ENCODE measurements at regions not wholly inside any gene's neighbourhood (a gene's known extent, or its start where the extent isn't known, plus 50 kb on each side); places are given as distances from the start of the nearest gene placed in this dataset.

GRCh38 chr3:152540120-152540519 is 271.4 kb downstream of the MBNL1 start:
- Mint-ChIP-seq H3K27me3 (peaks cover 55% of the 10 kb centered on the region), H3K36me3 (ENCODE audit: low read depth) (no peaks in the 10 kb centered on the region), H3K4me1 (ENCODE audit: low read depth) (no peaks in the 10 kb centered on the region), H3K4me3 (no peak overlapping the region), H3K9me3 (peaks cover 21% of the 10 kb centered on the region), H3K27ac (no peak overlapping the region)
- H3K27ac ChIP-seq (ENCODE audit: low read depth in 1 of 2, low read length in 2 of 2), result no peak overlapping the region
- POLR2A ChIA-PET, result no interaction called here
- DNase-seq, result no peak
- CTCF ChIA-PET, result no interaction called here
- H3K27me3 ChIP-seq (ENCODE audit: control insufficient read depth in 1 of 2, insufficient read depth in 2 of 2, low read length in 2 of 2), result peaks cover 0 to 10% of the 10 kb centered on the region in 2 experiments
- no peaks in the 10 kb centered on the region for H3K4me1 ChIP-seq (ENCODE audit: insufficient read depth, low read length)
- no peak for ATAC-seq (ENCODE audit: poor library complexity)
- no peaks in the 10 kb centered on the region for H3K36me3 ChIP-seq (ENCODE audit: insufficient read depth, low read length)
- intact Hi-C loops (cut with DNase I, micrococcal nuclease), result no loop called here
- no peak for TF ChIP-seq CTCF (IDR thresholded peaks at IDR 0.05)
- H3K9me3 ChIP-seq (ENCODE audit: control insufficient read depth in 1 of 2, insufficient read depth in 1 of 2, low read length in 2 of 2), result peaks cover 8 to 19% of the 10 kb centered on the region in 2 experiments
- H3K4me3 ChIP-seq (ENCODE audit: low read length), result no peak overlapping the region

- Mint-ChIP-seq H3K36me3 (ENCODE audit: low read depth) (no peaks in the 10 kb centered on the region), H3K27ac (no peak overlapping the region), H3K27me3 (peaks cover 18% of the 10 kb centered on the region), H3K9me3 (peaks cover 8% of the 10 kb centered on the region), H3K4me3 (no peak overlapping the region), H3K4me1 (ENCODE audit: low read depth) (no peaks in the 10 kb centered on the region)
- intact Hi-C loops (cut with DNase I, micrococcal nuclease), result no loop called here
- POLR2A ChIA-PET, result interaction anchor here (0.8 kb wide), 1 partner anchor 10 kb away, joined by 3 read pairs; no protein-coding TSS in a partner anchor
- TF ChIP-seq CTCF (IDR thresholded peaks at IDR 0.05), result no peak
- no peaks in the 10 kb centered on the region for H3K36me3 ChIP-seq (ENCODE audit: insufficient read depth, low read length)
- DNase-seq (no peak), ATAC-seq (ENCODE audit: poor library complexity) (no peak)
- no peaks in the 10 kb centered on the region for H3K4me1 ChIP-seq (ENCODE audit: insufficient read depth, low read length)
- H3K4me3 ChIP-seq (ENCODE audit: low read length), result no peak overlapping the region
- CTCF ChIA-PET, result no interaction called here
- no peaks in the 10 kb centered on the region for H3K27me3 ChIP-seq (ENCODE audit: control insufficient read depth in 1 of 2, insufficient read depth in 2 of 2, low read length in 2 of 2)
- no peak overlapping the region for H3K27ac ChIP-seq (ENCODE audit: low read depth in 1 of 2, low read length in 2 of 2)
- H3K9me3 ChIP-seq (ENCODE audit: control insufficient read depth in 1 of 2, insufficient read depth in 1 of 2, low read length in 2 of 2), result peaks cover under 1 to 3% of the 10 kb centered on the region in 2 experiments
Measured at GRCh38 chr3:152547153-152547552, 278.4 kb downstream of the MBNL1 start.

- DNase-seq (no peak), ATAC-seq (ENCODE audit: poor library complexity) (no peak)
- Histone ChIP-seq H3K4me3 (ENCODE audit: low read length) (no peak overlapping the region), H3K4me1 (ENCODE audit: insufficient read depth, low read length) (no peaks in the 10 kb centered on the region), H3K36me3 (ENCODE audit: insufficient read depth, low read length) (no peaks in the 10 kb centered on the region), H3K9me3 (ENCODE audit: control insufficient read depth in 1 of 2, insufficient read depth in 1 of 2, low read length in 2 of 2) (peaks cover 0 to 3% of the 10 kb centered on the region in 2 experiments), H3K27ac (ENCODE audit: low read depth in 1 of 2, low read length in 2 of 2) (no peak overlapping the region), H3K27me3 (ENCODE audit: control insufficient read depth in 1 of 2, insufficient read depth in 2 of 2, low read length in 2 of 2) (no peaks in the 10 kb centered on the region)
- no peak overlapping the region for H3K27ac Mint-ChIP-seq
- no peak overlapping the region for H3K4me3 Mint-ChIP-seq
- TF ChIP-seq CTCF (IDR thresholded peaks at IDR 0.05), result no peak
- intact Hi-C loops (cut with DNase I, micrococcal nuclease), result no loop called here
- H3K9me3 Mint-ChIP-seq, result peaks cover 4% of the 10 kb centered on the region
- H3K36me3 Mint-ChIP-seq (ENCODE audit: low read depth), result no peaks in the 10 kb centered on the region
- ChIA-PET CTCF (no interaction called here), POLR2A (no interaction called here)
- no peaks in the 10 kb centered on the region for H3K4me1 Mint-ChIP-seq (ENCODE audit: low read depth)
- H3K27me3 Mint-ChIP-seq, result peaks cover 11% of the 10 kb centered on the region
Measured at GRCh38 chr3:152549263-152549662, 280.5 kb downstream of the MBNL1 start.

Data from CD4-positive, alpha-beta T cell (primary cell).